K562 (cell line): ENCODE measurements at regions not wholly inside any gene's neighbourhood (a gene's known extent, or its start where the extent isn't known, plus 50 kb on each side); places are given as distances from the start of the nearest gene placed in this dataset.

Experiments used
- ATAC-seq: fragments of 200-7000 bp; cut with Tn5 transposase; 3 replicates; pipeline ENCODE4 v1.9.1; 2020; ENCODE audit warnings: moderate library complexity
- BruUV-seq: library from RNA; stranded (reverse); fragments of 400-500 nt; replicated peaks from 2 replicates; lab custom pipeline; 2021; lab: Mats Ljungman, UMichigan
- CTCF ChIA-PET: fragments of 300-600 bp; formaldehyde crosslinking; extraction: SDS; loops from one replicate; lab custom pipeline; 2021; ENCODE audit warnings: low intra/inter-chr PET ratio; lab: Yijun Ruan, JAX
- POLR2A ChIA-PET: fragments of 300-600, 350-650 bp; sonication (Branson Sonifier 250); formaldehyde crosslinking; extraction: SDS; loops from one replicate; lab custom pipeline; 2021; ENCODE audit warnings: antibody characterized with exemption, inconsistent platforms; lab: Yijun Ruan, JAX
- DNase-seq, 4 experiments: peaks; one replicate each; pipeline versions ENCODE4 v3.0.0 to v3.0.0-alpha.2; 2011 to 2018; ENCODE audit warnings: low spot score in 3 of 4, mixed read lengths in 3 of 4; ENCODE audit errors: extremely low read depth in 1 of 4
- FAIRE-seq: peaks from 2 replicates; lab custom pipeline; 2011; peaks lifted over from hg19 to GRCh38; lab: Jason Lieb, UNC
- H2AFZ ChIP-seq: 2 replicates; pipeline ENCODE4 v1.6.0; 2011; ENCODE audit warnings: low read depth, low read length, control low read depth, inconsistent platforms
- H3K27ac ChIP-seq: fragments of 200-600 bp; 3 replicates; pipeline ENCODE4 v1.8.0; 2011; ENCODE audit warnings: low read depth, mild to moderate bottlenecking, control low read depth, inconsistent platforms, low read length, moderate library complexity, mixed read lengths; ENCODE audit errors: extremely low read depth
- H3K27me3 ChIP-seq, 2 experiments: fragments of 300-600 bp in 1 of 2; 2 replicates in 1 of 2; 3 replicates in 1 of 2; pipeline versions ENCODE4 v1.6.0 to v1.8.0; 2011; ENCODE audit warnings: inconsistent platforms in 2 of 2, low read length in 2 of 2, mild to moderate bottlenecking in 1 of 2, mixed read lengths in 1 of 2, moderate library complexity in 1 of 2; ENCODE audit not compliant: control insufficient read depth in 2 of 2, insufficient read depth in 2 of 2
- H3K36me3 ChIP-seq: fragments of 300-600 bp; 3 replicates; pipeline ENCODE4 v1.8.0; 2011; ENCODE audit warnings: mild to moderate bottlenecking, low read length, inconsistent platforms; ENCODE audit not compliant: control insufficient read depth, insufficient read depth
- H3K4me1 ChIP-seq, 2 experiments: fragments of 200-600 bp in 1 of 2; replicated peaks in 1 of 2; 2 replicates in 1 of 2; 3 replicates in 1 of 2; pipeline versions ENCODE4 v1.5.1 to v1.8.0; 2011; ENCODE audit warnings: inconsistent platforms in 2 of 2, low read length in 2 of 2, mild to moderate bottlenecking in 1 of 2, mixed read lengths in 1 of 2, moderate library complexity in 1 of 2; ENCODE audit not compliant: control insufficient read depth in 2 of 2, insufficient read depth in 2 of 2
- H3K4me2 ChIP-seq: 2 replicates; pipeline ENCODE4 v1.6.1; 2011; ENCODE audit warnings: low read length, control low read depth, inconsistent platforms, mixed read lengths; ENCODE audit not compliant: insufficient read depth
- H3K4me3 ChIP-seq: fragments of 200-600 bp; sonication (generic), shearing (Covaris generic); 2 replicates; pipeline ENCODE4 v1.5.1; 2016; ENCODE audit warnings: control low read depth, inconsistent platforms
- H3K79me2 ChIP-seq: fragments of 200-600 bp; 3 replicates; pipeline ENCODE4 v1.8.0; 2011; ENCODE audit warnings: low read length, inconsistent platforms; ENCODE audit not compliant: control insufficient read depth, insufficient read depth
- H3K9ac ChIP-seq, 2 experiments: 2 replicates each; pipeline versions ENCODE4 v1.6.0 to v1.6.1; 2011; ENCODE audit warnings: low read depth in 2 of 2, low read length in 2 of 2, control low read depth in 1 of 2, inconsistent platforms in 1 of 2, mild to moderate bottlenecking in 1 of 2, mixed read lengths in 1 of 2; ENCODE audit not compliant: insufficient read depth in 1 of 2
- H3K9me1 ChIP-seq: one replicate; pipeline ENCODE4 v1.6.0; 2011; ENCODE audit warnings: inconsistent platforms, mild to moderate bottlenecking, low read length, moderate library complexity; ENCODE audit not compliant: control insufficient read depth, insufficient read depth
- H3K9me3 ChIP-seq: replicated peaks from 2 replicates; pipeline ENCODE4 v1.5.1; 2011; ENCODE audit warnings: low read depth, low read length, inconsistent platforms; ENCODE audit not compliant: control insufficient read depth, insufficient read depth
- H4K20me1 ChIP-seq: replicated peaks from 2 replicates; pipeline ENCODE4 v1.6.1; 2011; ENCODE audit warnings: low read length, inconsistent platforms, mixed read lengths; ENCODE audit not compliant: control insufficient read depth, insufficient read depth
- ELF1 ChIP-seq: fragments of 200-800 bp; sonication (Bioruptor generic); IDR thresholded peaks from 2 replicates; pipeline ENCODE4 v1.6.1; 2016; ENCODE audit warnings: missing genetic modification characterization, missing compliant biosample characterization
- FOXK2 ChIP-seq, 2 experiments: fragments of 450-650 bp; IDR thresholded peaks in 1 of 2; conservative IDR thresholded peaks in 1 of 2; 2 replicates each; pipeline ENCODE4 v1.6.1; 2016; ENCODE audit warnings: low read depth in 2 of 2, mild to moderate bottlenecking in 1 of 2
- GABPA ChIP-seq: fragments of 200-800 bp; sonication (Bioruptor generic); conservative IDR thresholded peaks from 2 replicates; pipeline ENCODE4 v1.6.1; 2016; ENCODE audit warnings: low read depth, missing genetic modification characterization, missing compliant biosample characterization
- MYC ChIP-seq, 2 experiments: fragments of 250-450 bp in 1 of 2; sonication (Bioruptor Pico) in 1 of 2; IDR thresholded peaks; 2 replicates each; pipeline versions ENCODE4 v1.5.1 to v1.6.1; 2012 to 2021; ENCODE audit warnings: low read depth in 2 of 2, borderline replicate concordance in 1 of 2, improper control_type of control experiment in 1 of 2, low read length in 1 of 2, mild to moderate bottlenecking in 1 of 2, moderate library complexity in 1 of 2
- ZBTB40 ChIP-seq, 2 experiments: fragments of 450-650 bp in 1 of 2; sonication (generic) in 1 of 2; formaldehyde crosslinking in 1 of 2; IDR thresholded peaks; 2 replicates each; pipeline versions ENCODE4 v1.7.1 to v1.9.0; 2016 to 2022; ENCODE audit warnings: inconsistent platforms in 1 of 2, mild to moderate bottlenecking in 1 of 2, missing genetic modification reagents in 1 of 2
- ZNF444 ChIP-seq: fragments of 250-450 bp; sonication (Bioruptor Pico); IDR thresholded peaks from 2 replicates; pipeline ENCODE4 v1.4.0; 2020; ENCODE audit warnings: mild to moderate bottlenecking, moderate library complexity
- ZNF695 ChIP-seq: fragments of 450-650 bp; formaldehyde crosslinking; IDR thresholded peaks from 2 replicates; pipeline ENCODE4 v1.4.0; 2020; ENCODE audit warnings: mild to moderate bottlenecking, moderate library complexity
- WGBS: fragments of 100-300 bp; shearing (Covaris generic); methylation state at CpG from one replicate; pipeline ENCODE4 v1.1.6; 2016; ENCODE audit warnings: low coverage, mixed read lengths; ENCODE audit not compliant: insufficient coverage; ENCODE audit errors: missing lambda C conversion rate; 5-methylcytosine and 5-hydroxymethylcytosine counted together
- in situ Hi-C: fragments of 300-500 bp; cut with MboI; formaldehyde crosslinking; loops from 4 replicates; pipeline ENCODE4 v1.15.0; 2018; ENCODE audit warnings: inconsistent platforms, mixed read lengths
- intact Hi-C: fragments of 100-400 bp; cut with micrococcal nuclease; formaldehyde crosslinking; loops from 2 replicates; pipeline ENCODE4 v1.14.2; 2022

GRCh38 chr7:420142-421093 is 99.2 kb downstream of the PDGFA start (continued):
- TF ChIP-seq MYC (IDR thresholded peaks at IDR 0.05; ENCODE audit: low read depth, low read length) (no peak), MYC (CRISPR knock-in tag; IDR thresholded peaks at IDR 0.05; ENCODE audit: borderline replicate concordance, low read depth) (no peak), ZNF444 (no peak), ZNF695 (no peak)

DNA sequence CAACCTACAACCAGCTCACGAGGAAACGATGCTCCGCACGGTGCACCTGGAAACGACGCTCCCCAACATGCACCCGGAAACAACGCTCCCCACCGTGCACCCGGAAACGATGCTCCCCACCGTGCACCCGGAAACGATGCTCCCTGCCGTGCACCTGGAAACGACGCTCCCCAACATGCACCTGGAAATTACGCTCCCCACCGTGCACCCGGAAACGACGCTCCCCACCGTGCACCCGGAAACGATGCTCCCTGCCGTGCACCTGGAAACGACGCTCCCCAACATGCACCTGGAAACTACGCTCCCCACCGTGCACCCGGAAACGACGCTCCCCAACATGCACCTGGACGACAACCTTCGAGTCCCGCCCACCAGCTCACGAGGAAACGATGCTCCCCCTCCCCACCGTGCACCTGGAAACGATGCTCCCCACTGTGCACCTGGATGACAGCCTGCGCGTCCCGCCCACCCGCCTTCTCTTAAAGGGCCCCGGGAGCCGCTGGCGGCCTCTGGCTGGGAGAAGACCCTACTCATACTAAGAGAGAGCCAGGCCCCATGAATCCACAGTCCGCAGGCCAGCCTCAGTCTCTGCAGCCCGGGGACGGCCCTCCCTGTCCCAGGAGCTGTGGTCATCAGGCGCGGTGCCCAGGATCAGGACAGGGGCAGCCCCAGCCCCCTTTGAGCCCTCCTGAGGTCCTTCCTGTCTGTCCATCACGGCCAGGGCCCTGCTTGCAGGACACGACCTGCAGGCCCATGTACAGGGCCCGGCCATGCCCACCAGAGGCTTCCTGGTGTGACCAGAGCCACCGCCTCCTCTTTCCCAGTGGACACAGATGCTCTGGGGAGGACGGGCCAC is 98.3 kb downstream of the PDGFA start:
- Histone ChIP-seq H3K9me3 (no peaks in the 10 kb centered on the region), H3K27ac (no peak overlapping the region), H2AFZ (no peak overlapping the region), H3K4me2 (no peak overlapping the region), H4K20me1 (0 out of 2 replicates have a peak, but pooled peaks cover 12% of the 10 kb centered on the region), H3K4me3 (no peak overlapping the region), H3K27me3 (peaks cover 28 to 83% of the 10 kb centered on the region in 2 experiments), H3K9me1 (no peaks in the 10 kb centered on the region), H3K36me3 (no peaks in the 10 kb centered on the region), H3K9ac (no peak overlapping the region), H3K79me2 (no peaks in the 10 kb centered on the region), H3K4me1 (peaks cover 0 to 23% of the 10 kb centered on the region in 2 experiments; a peak in 2 of 5 replicates)
- intact Hi-C loops (no loop called here), in situ Hi-C loops (no loop called here)
- BruUV-seq, result no TSS peak
- no peak for ATAC-seq
- ChIA-PET CTCF (no interaction called here), POLR2A (interaction anchor here (1.1 kb wide), 1 partner anchor 39 kb away, joined by 3 read pairs; no protein-coding TSS in a partner anchor)
- WGBS, result 10% methylated on average over 43 of the region's 57 CpGs
- no peak for FAIRE-seq
- DNase-seq, result no peak
- no peak for TF ChIP-seq FOXK2 (conservative IDR thresholded peaks at IDR 0.05 in 1 of 2, IDR thresholded peaks at IDR 0.05 in 1 of 2; ENCODE audit: low read depth in 2 of 2)
- TF ChIP-seq ZBTB40 (IDR thresholded peaks at IDR 0.05), result 0 out of 2 replicates have a peak, but pooled peaks have one; percentile 39
- no peak for TF ChIP-seq ZBTB40 (CRISPR knock-in tag; IDR thresholded peaks at IDR 0.05)
- TF ChIP-seq GABPA, result peak; percentile 58
- peak; percentile 63 for TF ChIP-seq ELF1
